Loucy (cell line): ENCODE measurements at regions not wholly inside any gene's neighbourhood (a gene's known extent, or its start where the extent isn't known, plus 50 kb on each side); places are given as distances from the start of the nearest gene placed in this dataset.

Source experiments
- H2AFZ ChIP-seq: fragments of 200-600 bp; sonication (generic); 2 replicates; pipeline ENCODE4 v1.6.0; 2016; ENCODE audit warnings: antibody characterized with exemption, mild to moderate bottlenecking, low read length, moderate library complexity
- H3F3A ChIP-seq: fragments of 200-600 bp; 2 replicates; pipeline ENCODE4 v1.6.0; 2016; ENCODE audit warnings: antibody characterized with exemption, low read depth, mild to moderate bottlenecking
- H3K27me3 ChIP-seq: fragments of 200-600 bp; sonication (generic); 2 replicates; pipeline ENCODE4 v1.6.1; 2014; ENCODE audit warnings: low read length, mild to moderate bottlenecking; ENCODE audit not compliant: insufficient read depth, poor library complexity, severe bottlenecking
- H3K36me3 ChIP-seq: fragments of 200-600 bp; sonication (generic); 2 replicates; pipeline ENCODE4 v1.6.1; 2016; ENCODE audit warnings: low read length; ENCODE audit not compliant: insufficient read depth
- H3K4me1 ChIP-seq: fragments of 200-600 bp; sonication (generic); 2 replicates; pipeline ENCODE4 v1.5.1; 2014; ENCODE audit warnings: low read length, mild to moderate bottlenecking; ENCODE audit not compliant: insufficient read depth, poor library complexity, severe bottlenecking
- H3K4me2 ChIP-seq: fragments of 200-600 bp; sonication (generic); 2 replicates; pipeline ENCODE4 v1.6.0; 2014; ENCODE audit warnings: antibody characterized with exemption, low read length, low read depth, mild to moderate bottlenecking; ENCODE audit not compliant: poor library complexity, severe bottlenecking
- H3K4me3 ChIP-seq: fragments of 200-600 bp; sonication (generic); 2 replicates; pipeline ENCODE4 v1.5.1; 2014; ENCODE audit warnings: low read length, mild to moderate bottlenecking, mixed read lengths; ENCODE audit not compliant: poor library complexity, severe bottlenecking
- H3K79me2 ChIP-seq: fragments of 200-600 bp; sonication (generic); 2 replicates; pipeline ENCODE4 v1.6.1; 2014; ENCODE audit warnings: low read length; ENCODE audit not compliant: insufficient read depth
- H3K9ac ChIP-seq: fragments of 200-600 bp; sonication (generic); 2 replicates; pipeline ENCODE4 v1.6.0; 2014; ENCODE audit warnings: mild to moderate bottlenecking, low read depth, low read length, moderate library complexity; ENCODE audit not compliant: poor library complexity, severe bottlenecking
- H3K9me2 ChIP-seq: fragments of 200-600 bp; sonication (generic); replicated peaks from 2 replicates; pipeline ENCODE4 v1.6.1; 2016; ENCODE audit warnings: low read depth, low read length, mixed read lengths
- H3K9me3 ChIP-seq: fragments of 200-600 bp; sonication (generic); 2 replicates; pipeline ENCODE4 v1.6.1; 2014; ENCODE audit warnings: mild to moderate bottlenecking, antibody characterized with exemption, low read length, low read depth; ENCODE audit not compliant: insufficient read depth
- H4K20me1 ChIP-seq: fragments of 200-600 bp; sonication (generic); 2 replicates; pipeline ENCODE4 v1.6.0; 2014; ENCODE audit warnings: antibody characterized with exemption, low read length, mild to moderate bottlenecking; ENCODE audit not compliant: insufficient read depth, poor library complexity, severe bottlenecking
- EZH2phosphoT487 ChIP-seq: fragments of 200-600 bp; IDR thresholded peaks from 2 replicates; pipeline ENCODE4 v1.6.1; 2018; ENCODE audit warnings: antibody characterized with exemption, mild to moderate bottlenecking, moderate library complexity, borderline replicate concordance
- TF ChIP-seq, protein P1 (sequence below): fragments of 200-600 bp; sonication (generic); conservative IDR thresholded peaks from 2 replicates; pipeline ENCODE4 v1.5.1; 2014; ENCODE audit warnings: mild to moderate bottlenecking, antibody characterized with exemption, low read length

DNA sequence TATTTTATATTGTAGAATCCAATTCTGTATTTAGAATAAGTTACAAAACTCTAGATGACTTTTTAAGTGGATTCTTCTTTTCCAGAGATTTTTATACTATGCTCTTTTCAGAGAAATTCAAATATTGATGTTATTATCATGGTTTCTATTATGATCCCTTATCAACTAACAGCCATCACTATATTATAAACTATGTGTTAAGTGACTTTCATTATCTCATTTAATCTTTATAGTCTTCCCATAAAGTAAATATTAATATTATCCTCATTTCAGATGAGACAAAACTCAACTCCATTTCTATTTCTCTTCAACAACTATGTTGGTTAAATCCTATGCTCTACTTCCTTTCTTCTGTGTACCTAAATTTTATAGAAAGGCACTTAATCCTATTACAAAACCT is 132.6 kb downstream of the ANKRD50 start:
- no peak for TF ChIP-seq EZH2phosphoT487
- TF ChIP-seq, protein P1, sequence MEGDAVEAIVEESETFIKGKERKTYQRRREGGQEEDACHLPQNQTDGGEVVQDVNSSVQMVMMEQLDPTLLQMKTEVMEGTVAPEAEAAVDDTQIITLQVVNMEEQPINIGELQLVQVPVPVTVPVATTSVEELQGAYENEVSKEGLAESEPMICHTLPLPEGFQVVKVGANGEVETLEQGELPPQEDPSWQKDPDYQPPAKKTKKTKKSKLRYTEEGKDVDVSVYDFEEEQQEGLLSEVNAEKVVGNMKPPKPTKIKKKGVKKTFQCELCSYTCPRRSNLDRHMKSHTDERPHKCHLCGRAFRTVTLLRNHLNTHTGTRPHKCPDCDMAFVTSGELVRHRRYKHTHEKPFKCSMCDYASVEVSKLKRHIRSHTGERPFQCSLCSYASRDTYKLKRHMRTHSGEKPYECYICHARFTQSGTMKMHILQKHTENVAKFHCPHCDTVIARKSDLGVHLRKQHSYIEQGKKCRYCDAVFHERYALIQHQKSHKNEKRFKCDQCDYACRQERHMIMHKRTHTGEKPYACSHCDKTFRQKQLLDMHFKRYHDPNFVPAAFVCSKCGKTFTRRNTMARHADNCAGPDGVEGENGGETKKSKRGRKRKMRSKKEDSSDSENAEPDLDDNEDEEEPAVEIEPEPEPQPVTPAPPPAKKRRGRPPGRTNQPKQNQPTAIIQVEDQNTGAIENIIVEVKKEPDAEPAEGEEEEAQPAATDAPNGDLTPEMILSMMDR: no peak
- H3K79me2 ChIP-seq: no peaks in the 10 kb centered on the region

DNA sequence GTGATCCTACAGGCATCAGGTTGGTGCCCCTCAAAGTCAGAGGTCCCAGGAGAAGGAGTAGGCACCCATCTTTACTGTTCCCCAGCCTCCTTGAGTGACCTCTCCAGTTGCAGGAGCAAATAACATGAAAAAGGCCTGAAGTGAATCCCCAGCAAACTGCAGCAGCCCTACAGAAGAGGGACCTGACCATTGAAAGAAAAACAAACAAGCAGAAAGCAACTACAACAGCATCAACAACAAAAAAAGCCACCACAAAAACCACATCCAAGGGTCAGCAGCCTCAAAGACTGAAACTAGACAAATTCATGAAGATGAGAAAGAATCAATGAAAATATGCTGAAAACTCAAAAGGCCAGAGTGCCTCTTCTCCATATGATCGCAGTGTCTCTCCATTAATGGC is 128.7 kb downstream of the ANKRD50 start:
- Histone ChIP-seq H3K9ac (no peak overlapping the region), H3K27me3 (no peaks in the 10 kb centered on the region), H3K4me1 (no peaks in the 10 kb centered on the region), H4K20me1 (no peaks in the 10 kb centered on the region), H3K9me2 (no peaks in the 10 kb centered on the region), H3K4me3 (no peak overlapping the region), H3K79me2 (no peaks in the 10 kb centered on the region), H2AFZ (no peak overlapping the region), H3K9me3 (no peaks in the 10 kb centered on the region), H3K36me3 (no peaks in the 10 kb centered on the region), H3K4me2 (no peak overlapping the region), H3F3A (no peaks in the 10 kb centered on the region)
- TF ChIP-seq EZH2phosphoT487: no peak
- TF ChIP-seq, protein P1: no peak

More for the DNA sequence above, 132.6 kb downstream of the ANKRD50 start:
- no peaks in the 10 kb centered on the region for H4K20me1 ChIP-seq
- H3K9me2 ChIP-seq: no peaks in the 10 kb centered on the region
- H3K4me2 ChIP-seq: no peak overlapping the region
- H2AFZ ChIP-seq: no peak overlapping the region
- H3K4me1 ChIP-seq: no peaks in the 10 kb centered on the region
- H3F3A ChIP-seq: no peaks in the 10 kb centered on the region
- H3K9me3 ChIP-seq: peaks cover 2% of the 10 kb centered on the region; the same call in 1 of the 2 replicates
- no peak overlapping the region for H3K4me3 ChIP-seq
- no peak overlapping the region for H3K9ac ChIP-seq
- no peaks in the 10 kb centered on the region for H3K36me3 ChIP-seq
- H3K27me3 ChIP-seq: no peaks in the 10 kb centered on the region

DNA sequence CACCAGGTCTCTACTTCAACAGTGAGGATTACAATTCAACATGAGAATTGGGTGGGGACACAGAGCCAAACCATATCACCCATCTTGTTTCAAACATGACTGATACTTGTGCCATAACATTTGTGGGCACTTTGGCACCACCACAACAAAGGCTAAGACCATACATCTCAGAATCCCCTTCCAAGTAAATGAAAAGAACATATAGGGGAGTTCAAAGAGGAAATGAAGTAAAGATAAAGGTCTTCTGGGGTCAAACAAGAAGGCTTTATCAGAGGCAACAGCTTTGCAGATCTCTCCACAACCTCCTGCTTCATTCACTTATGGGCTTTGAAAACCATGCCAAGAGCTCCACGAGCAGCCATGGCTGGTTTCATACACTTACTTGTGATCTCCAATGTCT is 122.7 kb downstream of the ANKRD50 start:
- Histone ChIP-seq H3F3A (peaks cover 5% of the 10 kb centered on the region; the same call in 1 of the 2 replicates), H3K4me1 (peaks cover 20% of the 10 kb centered on the region), H2AFZ (peak overlapping the region; percentile 66), H3K9ac (no peak overlapping the region), H3K27me3 (no peaks in the 10 kb centered on the region), H3K9me3 (no peaks in the 10 kb centered on the region), H3K4me2 (peak overlapping the region; percentile 65), H3K79me2 (no peaks in the 10 kb centered on the region), H3K9me2 (no peaks in the 10 kb centered on the region), H4K20me1 (no peaks in the 10 kb centered on the region), H3K4me3 (peak overlapping the region; percentile 33), H3K36me3 (no peaks in the 10 kb centered on the region)
- no peak for TF ChIP-seq EZH2phosphoT487
- TF ChIP-seq, protein P1: no peak
